Neutrophil (primary cell): ENCODE measurements at regions not wholly inside any gene's neighbourhood (a gene's known extent, or its start where the extent isn't known, plus 50 kb on each side); places are given as distances from the start of the nearest gene placed in this dataset.

Experiments used
- H3K27ac ChIP-seq: fragments of 200-600 bp; sonication (generic); 2 replicates; pipeline ENCODE4 v1.5.1; 2016; ENCODE audit warnings: mild to moderate bottlenecking, moderate library complexity
- H3K27me3 ChIP-seq: fragments of 200-600 bp; sonication (generic); 2 replicates; pipeline ENCODE4 v1.6.0; 2016; ENCODE audit warnings: mild to moderate bottlenecking
- H3K36me3 ChIP-seq: fragments of 200-600 bp; sonication (generic); 2 replicates; pipeline ENCODE4 v1.5.1; 2017
- H3K4me1 ChIP-seq, 2 experiments: fragments of 200-600 bp in 1 of 2; sonication (generic) in 1 of 2; 1 replicate in 1 of 2; 2 replicates in 1 of 2; pipeline versions ENCODE4 v1.5.1 to v1.6.1; 2013 to 2016; ENCODE audit warnings: low read depth in 1 of 2, low read length in 1 of 2, mild to moderate bottlenecking in 1 of 2, moderate library complexity in 1 of 2; ENCODE audit not compliant: control insufficient read depth in 1 of 2, insufficient read depth in 1 of 2
- H3K4me3 ChIP-seq, 2 experiments: fragments of 200-600 bp in 1 of 2; sonication (generic) in 1 of 2; 1 replicate in 1 of 2; 2 replicates in 1 of 2; pipeline ENCODE4 v1.5.1; 2013 to 2016; ENCODE audit warnings: low read depth in 1 of 2, low read length in 1 of 2, mild to moderate bottlenecking in 1 of 2, moderate library complexity in 1 of 2
- H3K9me3 ChIP-seq: fragments of 200-600 bp; sonication (generic); 2 replicates; pipeline ENCODE4 v1.5.1; 2016
- CTCF ChIP-seq: fragments of 200-600 bp; sonication (generic); IDR thresholded peaks from 2 replicates; pipeline ENCODE4 v1.5.1; 2016; ENCODE audit warnings: antibody characterized with exemption

DNA sequence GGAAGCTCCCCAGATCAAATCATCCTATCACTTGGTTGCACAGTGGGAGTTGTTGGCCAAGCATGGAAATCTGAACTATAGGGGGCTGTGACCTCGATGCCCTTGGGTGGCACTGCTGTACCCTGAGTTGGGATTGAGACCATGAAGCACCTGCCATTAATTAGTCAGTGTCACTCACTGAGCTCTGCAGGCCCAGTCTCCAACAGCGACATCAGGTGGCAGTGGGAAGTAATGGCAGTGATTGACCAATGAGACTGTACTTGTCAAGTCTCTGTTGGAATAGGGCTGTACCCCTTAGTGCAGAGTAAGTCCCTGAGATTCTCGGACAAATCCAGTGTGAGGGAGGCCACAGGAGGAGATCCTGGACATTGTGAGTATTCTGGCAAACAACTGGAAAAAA, 118.0 kb upstream of the RPL38 start:
- Histone ChIP-seq H3K27ac (no peak overlapping the region), H3K9me3 (no peaks in the 10 kb centered on the region), H3K4me3 (no peak overlapping the region), H3K4me1 (no peaks in the 10 kb centered on the region), H3K27me3 (peaks cover 55% of the 10 kb centered on the region), H3K36me3 (no peaks in the 10 kb centered on the region)
- TF ChIP-seq CTCF = no peak

DNA sequence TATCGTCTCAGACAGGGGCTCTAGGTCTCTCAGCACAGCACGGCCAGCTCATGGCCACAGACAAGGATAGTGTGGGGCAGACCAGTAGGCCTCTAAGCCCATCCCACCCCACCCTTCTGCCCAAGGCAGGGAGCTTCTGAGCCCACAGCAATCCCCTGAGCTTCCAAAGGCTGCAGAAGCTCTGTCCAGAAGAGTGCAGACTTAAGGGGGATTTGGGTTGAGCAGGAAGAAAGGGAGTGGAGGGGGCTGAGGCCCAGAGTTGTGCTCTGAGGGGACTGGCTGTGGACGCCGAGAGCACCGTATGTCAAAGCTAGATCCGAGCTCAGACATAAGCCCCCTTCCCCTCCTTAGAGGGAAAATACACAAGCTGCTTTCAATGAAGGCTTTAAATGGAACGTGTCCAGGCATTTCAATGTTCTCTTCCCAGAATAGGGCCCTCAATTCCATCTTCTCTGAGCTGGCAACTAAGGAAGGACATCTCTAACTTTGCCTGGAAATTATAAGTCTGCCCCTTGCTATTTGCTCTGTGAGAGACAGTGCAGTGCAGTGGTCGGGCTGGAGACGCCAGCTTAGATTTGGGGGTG, 116.4 kb upstream of the RPL38 start:
- H3K4me3 ChIP-seq = no peak overlapping the region
- TF ChIP-seq CTCF = no peak
- no peaks in the 10 kb centered on the region for H3K9me3 ChIP-seq
- H3K36me3 ChIP-seq = no peaks in the 10 kb centered on the region
- peaks cover 43% of the 10 kb centered on the region for H3K27me3 ChIP-seq
- H3K4me1 ChIP-seq = no peaks in the 10 kb centered on the region
- no peak overlapping the region for H3K27ac ChIP-seq

- Histone ChIP-seq H3K4me1 (no peaks in the 10 kb centered on the region), H3K9me3 (no peaks in the 10 kb centered on the region), H3K36me3 (no peaks in the 10 kb centered on the region), H3K4me3 (no peak overlapping the region), H3K27me3 (peaks cover 36% of the 10 kb centered on the region), H3K27ac (no peak overlapping the region)
- TF ChIP-seq CTCF = no peak
These were observed 115.1 kb upstream of the RPL38 start for GRCh38 chr17:74088285-74088933.

DNA sequence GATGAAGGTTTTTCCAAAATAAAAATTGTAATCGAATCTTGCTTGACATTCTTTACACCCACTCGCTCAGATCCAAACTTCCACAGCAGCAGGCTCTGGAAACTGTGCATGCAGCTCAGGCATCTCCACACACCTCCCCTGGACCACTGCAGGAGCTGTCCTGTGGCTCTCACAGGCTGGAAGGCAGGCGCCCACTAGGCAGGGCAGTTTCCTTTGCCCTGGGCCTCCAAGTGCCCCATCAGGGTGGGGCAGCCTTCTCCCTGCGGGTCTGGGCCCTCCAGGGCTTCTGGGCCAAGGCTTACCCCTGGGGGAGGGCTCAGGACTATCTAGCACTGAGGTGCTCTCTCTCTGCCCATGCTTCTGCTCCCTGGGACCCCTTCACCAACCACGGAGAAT, 114.5 kb upstream of the RPL38 start:
- H3K36me3 ChIP-seq = no peaks in the 10 kb centered on the region
- H3K4me3 ChIP-seq = no peak overlapping the region
- no peaks in the 10 kb centered on the region for H3K9me3 ChIP-seq
- no peaks in the 10 kb centered on the region for H3K4me1 ChIP-seq
- no peak overlapping the region for H3K27ac ChIP-seq
- H3K27me3 ChIP-seq = peaks cover 30% of the 10 kb centered on the region
- no peak for TF ChIP-seq CTCF

- Histone ChIP-seq H3K9me3 (no peaks in the 10 kb centered on the region), H3K4me3 (no peak overlapping the region), H3K27ac (no peak overlapping the region), H3K36me3 (no peaks in the 10 kb centered on the region), H3K27me3 (peaks cover 31% of the 10 kb centered on the region), H3K4me1 (no peaks in the 10 kb centered on the region)
- TF ChIP-seq CTCF = no peak
These were observed 114.1 kb upstream of the RPL38 start for GRCh38 chr17:74089380-74089779.
